Large intestine (tissue), 3 donors: ENCODE measurements at regions not wholly inside any gene's neighbourhood (a gene's known extent, or its start where the extent isn't known, plus 50 kb on each side); places are given as distances from the start of the nearest gene placed in this dataset.
A peak's percentile ranks its signal among the peaks of the same experiment; 100 is the strongest.

Experiments used
- DNase-seq, 2 donors: peaks; one replicate each; pipeline versions ENCODE4 v3.0.0 to v3.0.0-alpha.2; 2013
- H3K27ac ChIP-seq: one replicate; pipeline ENCODE4 v1.5.1; 2013; ENCODE audit warnings: low read length
- H3K27me3 ChIP-seq: 2 replicates; pipeline ENCODE4 v1.6.1; 2013; ENCODE audit warnings: low read length; ENCODE audit not compliant: control insufficient read depth, insufficient read depth
- H3K36me3 ChIP-seq: 2 replicates; pipeline ENCODE4 v1.6.1; 2013; ENCODE audit warnings: low read length; ENCODE audit not compliant: control insufficient read depth, insufficient read depth
- H3K4me1 ChIP-seq: one replicate; pipeline ENCODE4 v1.6.1; 2013; ENCODE audit warnings: low read length; ENCODE audit not compliant: control insufficient read depth, insufficient read depth
- H3K4me3 ChIP-seq: one replicate; pipeline ENCODE4 v1.5.1; 2013; ENCODE audit warnings: low read length
- H3K9me3 ChIP-seq: one replicate; pipeline ENCODE4 v1.6.1; 2013; ENCODE audit warnings: mild to moderate bottlenecking, low read depth, low read length, moderate library complexity; ENCODE audit not compliant: control insufficient read depth
- WGBS: methylation state at CpG from one replicate; pipeline ENCODE4 v1.1.5; 2013; ENCODE audit warnings: low lambda C conversion rate; ENCODE audit not compliant: insufficient coverage; 5-methylcytosine and 5-hydroxymethylcytosine counted together

DNA sequence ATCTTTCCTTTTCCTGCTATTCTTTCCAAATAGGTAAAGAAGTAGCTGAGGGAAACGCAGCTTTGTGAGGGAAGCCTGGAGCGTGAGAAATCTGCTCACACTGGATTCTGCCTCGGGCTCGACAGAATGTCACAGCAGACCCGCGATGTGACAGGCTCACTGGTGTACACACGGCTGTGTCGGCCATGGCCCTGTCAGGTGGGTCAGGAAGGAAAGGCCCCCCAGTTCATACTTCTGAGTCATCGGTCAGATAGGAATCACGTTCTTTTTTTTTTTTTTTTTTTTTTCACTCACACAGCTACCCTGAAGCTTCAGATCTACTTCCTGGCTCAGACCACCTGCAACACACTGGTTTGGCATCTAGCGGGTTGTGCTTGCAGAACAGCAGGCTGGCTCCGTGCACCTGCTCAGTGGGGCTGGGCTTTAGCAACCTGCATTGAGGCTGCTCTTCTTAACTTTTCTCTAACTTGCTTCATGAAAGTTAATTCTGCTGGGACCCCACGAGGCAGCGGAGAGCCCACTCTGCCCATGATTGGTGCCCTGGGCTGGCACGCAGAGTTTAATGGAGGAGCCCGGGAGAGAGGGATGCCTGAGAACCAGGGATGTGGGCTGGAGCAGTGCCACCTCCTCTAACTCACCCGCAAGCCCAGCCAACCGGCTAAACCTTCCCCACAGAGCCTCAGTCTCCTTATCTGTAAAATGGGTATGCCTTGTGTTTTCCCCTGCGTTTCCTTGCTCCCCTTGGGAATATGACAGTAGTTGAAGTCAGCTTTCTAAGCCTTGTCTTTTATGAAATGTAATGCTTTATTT lies 61.5 kb upstream of the FNDC1 start:
- Histone ChIP-seq H3K27ac (no peak overlapping the region), H3K9me3 (no peaks in the 10 kb centered on the region), H3K36me3 (no peaks in the 10 kb centered on the region), H3K4me1 (no peaks in the 10 kb centered on the region), H3K4me3 (no peak overlapping the region), H3K27me3 (peaks cover 4% of the 10 kb centered on the region)
- no peak for DNase-seq
- WGBS, result 100% methylated on average over 1 of the region's 19 CpGs

DNA sequence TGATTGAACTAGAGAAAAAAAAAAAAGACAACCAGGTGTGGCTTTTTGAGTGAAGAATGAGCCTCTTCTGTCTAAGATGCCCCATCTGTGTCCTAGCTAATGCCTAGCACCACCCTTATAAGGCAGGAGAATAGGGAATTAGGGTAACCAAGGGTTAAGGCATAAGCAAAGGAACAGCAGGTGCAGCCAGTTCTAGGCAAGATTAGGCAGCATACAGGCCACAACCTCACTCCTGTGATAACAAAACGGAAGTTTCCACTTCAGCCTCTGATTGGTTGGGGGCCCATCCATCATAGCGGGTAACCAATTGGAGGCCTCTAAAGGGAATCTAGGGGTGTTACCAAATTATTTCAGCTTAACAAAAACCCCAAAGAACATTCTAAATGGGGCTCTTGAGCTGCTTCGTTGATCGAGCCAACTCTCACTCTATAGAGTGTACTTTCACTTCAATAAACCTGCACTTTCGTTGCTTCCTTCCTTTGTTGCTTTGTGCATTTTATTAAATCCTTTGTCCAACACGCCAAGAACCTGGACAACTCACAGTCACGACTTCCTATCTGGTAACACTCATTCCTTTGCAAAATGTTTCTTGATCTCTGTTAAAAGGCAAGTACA lies 61.9 kb upstream of the TAGAP start:
- no peaks in the 10 kb centered on the region for H3K36me3 ChIP-seq
- H3K4me3 ChIP-seq, result no peak overlapping the region
- peaks cover 4% of the 10 kb centered on the region for H3K27me3 ChIP-seq
- WGBS, result 49% methylated on average over 3 of the region's 7 CpGs
- no peak overlapping the region for H3K27ac ChIP-seq
- H3K9me3 ChIP-seq, result no peaks in the 10 kb centered on the region
- DNase-seq, result peak in 1 of 2 donors; percentile 57
- no peaks in the 10 kb centered on the region for H3K4me1 ChIP-seq

DNA sequence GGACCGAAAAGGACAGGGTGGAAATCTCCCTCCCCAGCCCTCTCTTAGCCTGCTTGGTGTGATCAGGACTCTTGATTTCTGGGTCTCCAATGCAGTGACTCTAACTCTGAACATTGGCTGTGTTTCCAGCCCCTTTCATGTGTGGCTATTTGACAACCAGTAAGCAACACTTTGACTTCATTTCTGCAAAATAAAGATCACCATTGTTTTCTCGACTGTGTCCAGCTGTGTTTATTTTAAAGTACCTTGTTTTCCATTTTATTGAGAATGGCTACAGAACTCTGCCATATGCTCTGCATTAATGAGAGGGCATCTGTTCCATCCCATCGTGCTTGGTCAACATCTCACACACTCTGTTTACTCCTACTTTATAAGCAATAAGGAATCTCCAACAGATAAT lies 60.9 kb upstream of the TAGAP start:
- Histone ChIP-seq H3K9me3 (no peaks in the 10 kb centered on the region), H3K4me1 (no peaks in the 10 kb centered on the region), H3K27me3 (peaks cover 4% of the 10 kb centered on the region), H3K4me3 (no peak overlapping the region), H3K36me3 (no peaks in the 10 kb centered on the region), H3K27ac (no peak overlapping the region)
- WGBS, result 100% methylated on average over 1 of the region's 3 CpGs
- no peak for DNase-seq

DNA sequence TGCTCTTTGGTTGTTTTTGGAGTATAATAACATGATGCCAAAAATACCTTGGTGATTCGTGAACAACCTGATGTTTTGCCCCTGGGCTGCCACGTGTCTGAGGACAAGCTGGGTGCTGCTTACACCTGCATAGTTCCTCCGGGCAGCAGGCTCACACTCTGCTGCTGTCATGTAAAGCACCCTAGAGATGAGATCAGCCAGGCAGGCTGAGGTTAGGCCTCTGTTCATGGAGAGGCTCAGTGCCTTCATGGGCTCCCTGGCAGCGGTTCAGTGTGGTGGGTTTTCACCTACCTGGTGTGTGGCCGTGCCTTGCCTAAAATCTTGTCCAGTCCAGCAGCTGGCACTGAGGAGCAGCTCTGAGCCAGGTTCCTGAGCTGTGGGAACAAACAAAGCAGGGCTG lies 60.1 kb upstream of the TAGAP start:
- Histone ChIP-seq H3K4me1 (no peaks in the 10 kb centered on the region), H3K9me3 (no peaks in the 10 kb centered on the region)

DNA sequence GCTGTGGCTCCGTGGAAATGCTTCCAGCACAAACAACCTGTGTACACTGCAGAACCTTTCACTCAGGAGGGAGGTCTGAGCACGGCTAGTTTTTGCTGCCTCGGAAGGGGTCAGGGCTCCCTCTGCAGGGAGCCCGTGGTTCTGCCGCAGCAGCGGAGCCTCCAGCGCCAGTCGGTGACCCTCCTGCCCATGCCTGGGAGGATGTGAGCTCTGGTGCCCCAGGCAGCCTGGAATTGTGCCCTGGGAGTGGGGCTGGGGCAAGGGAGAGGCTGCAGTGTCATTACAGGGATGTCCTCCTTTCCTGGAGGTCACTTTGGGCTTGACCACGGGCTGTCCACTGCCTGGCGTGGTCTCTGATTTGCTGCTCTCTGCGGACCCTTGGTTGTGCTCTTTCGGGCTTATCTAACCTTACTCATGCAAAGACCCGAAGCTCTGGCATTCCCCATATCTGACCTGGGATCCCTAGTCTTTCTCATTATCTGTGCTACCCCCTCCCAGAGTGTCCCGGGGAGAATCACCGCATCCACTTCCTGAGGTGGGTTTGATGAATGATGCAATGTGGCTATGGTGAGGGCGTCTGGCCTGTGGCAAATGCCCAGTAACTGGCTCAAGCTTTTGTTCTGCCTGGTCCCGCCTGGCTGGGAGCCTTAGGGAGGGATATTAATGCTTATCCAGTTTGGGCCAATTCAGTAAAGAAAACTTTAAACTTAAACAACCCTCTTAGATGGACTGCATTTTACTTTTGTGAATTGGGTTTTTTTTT lies 59.6 kb upstream of the TAGAP start:
- Histone ChIP-seq H3K4me1 (no peaks in the 10 kb centered on the region), H3K9me3 (no peaks in the 10 kb centered on the region), H3K4me3 (no peak overlapping the region), H3K27me3 (peaks cover 4% of the 10 kb centered on the region), H3K36me3 (no peaks in the 10 kb centered on the region), H3K27ac (no peak overlapping the region)
- DNase-seq, result peak; percentile 43 to 49
- WGBS, result no CpG with 5 or more reads among the region's 17 CpGs

More for the DNA sequence above, 60.1 kb upstream of the TAGAP start:
- no peak overlapping the region for H3K27ac ChIP-seq
- no peak overlapping the region for H3K4me3 ChIP-seq
- peaks cover 4% of the 10 kb centered on the region for H3K27me3 ChIP-seq
- DNase-seq, result no peak
- H3K36me3 ChIP-seq, result no peaks in the 10 kb centered on the region
- WGBS, result no CpG with 5 or more reads among the region's 5 CpGs

DNA sequence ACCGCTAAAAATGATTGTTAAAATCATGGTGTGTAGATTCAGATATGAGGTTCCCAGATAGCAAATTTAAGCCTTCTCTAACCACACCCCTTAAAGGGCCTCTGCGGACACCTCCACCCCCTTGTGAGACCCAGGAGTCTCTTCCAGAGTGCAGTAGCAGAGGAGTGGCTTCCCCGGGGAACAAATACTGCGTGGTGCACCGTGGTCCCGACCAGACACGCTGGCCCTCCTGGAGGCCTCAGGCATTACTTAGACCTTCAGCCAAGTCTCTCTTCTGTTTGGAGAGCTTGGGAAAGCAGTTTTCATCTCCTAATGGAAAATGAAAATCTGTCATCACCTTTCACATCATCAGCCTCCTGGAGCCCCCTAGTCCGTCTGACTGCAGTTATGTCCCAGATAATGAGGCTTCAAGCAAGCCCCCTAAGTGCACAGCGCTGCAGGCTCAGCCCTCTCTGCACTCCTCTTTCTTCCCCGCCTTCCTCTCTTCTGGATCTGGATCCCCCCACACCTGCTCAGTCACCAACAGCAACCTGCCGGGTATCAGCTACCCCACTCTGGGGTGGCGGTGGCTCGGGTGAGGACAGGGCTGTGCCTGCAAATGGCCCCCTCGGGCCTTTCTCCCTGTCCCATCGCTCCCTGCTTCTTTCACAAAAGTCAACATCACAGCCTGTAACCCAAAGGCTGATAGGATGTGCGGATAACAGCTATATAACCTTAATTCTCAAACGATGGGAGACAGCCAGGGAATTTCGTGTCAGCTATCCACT lies 58.8 kb upstream of the TAGAP start:
- Histone ChIP-seq H3K9me3 (no peaks in the 10 kb centered on the region), H3K27me3 (peaks cover 4% of the 10 kb centered on the region), H3K4me1 (no peaks in the 10 kb centered on the region), H3K27ac (no peak overlapping the region), H3K36me3 (no peaks in the 10 kb centered on the region), H3K4me3 (no peak overlapping the region)
- no peak for DNase-seq
- WGBS, result 83% methylated on average over 1 of the region's 18 CpGs

DNA sequence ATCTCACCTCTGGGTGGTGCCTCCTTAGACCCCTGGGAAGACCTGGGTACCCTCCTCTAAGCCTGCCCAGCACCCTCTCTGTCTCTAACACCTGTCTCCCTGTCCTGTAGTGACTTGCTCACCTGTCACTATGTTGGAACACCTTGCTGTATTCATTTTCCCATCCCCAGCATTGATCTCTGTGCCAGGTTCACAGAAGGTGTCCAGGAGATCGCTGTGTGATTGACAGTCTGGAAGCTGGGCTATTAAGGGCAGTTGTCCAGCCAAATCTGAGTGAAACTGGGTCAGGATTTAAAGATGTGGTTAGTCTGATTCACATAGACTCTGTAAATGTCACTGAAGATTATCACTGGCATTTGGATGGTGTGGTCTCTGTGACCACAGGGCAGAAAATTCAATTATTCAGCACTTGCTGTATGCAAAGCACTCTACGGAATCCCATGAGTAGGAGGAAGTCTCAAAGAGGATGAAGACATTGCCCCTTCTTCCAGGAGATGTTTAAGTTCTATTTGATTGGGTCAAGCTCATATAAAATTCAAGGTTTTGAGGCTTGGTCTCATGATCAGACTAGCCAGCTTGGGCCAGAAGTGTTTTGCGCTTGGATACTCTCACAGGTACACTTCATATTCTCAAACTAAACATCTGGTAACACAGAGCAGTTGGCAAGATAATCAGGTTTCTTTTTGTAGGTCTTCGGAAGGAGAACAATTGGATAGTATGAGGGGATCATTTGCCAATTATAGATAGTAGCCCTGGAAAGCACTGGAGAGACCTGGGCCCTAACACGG lies 57.8 kb upstream of the TAGAP start:
- DNase-seq, result no peak
- Histone ChIP-seq H3K36me3 (no peaks in the 10 kb centered on the region), H3K4me1 (no peaks in the 10 kb centered on the region), H3K27me3 (peaks cover 4% of the 10 kb centered on the region), H3K27ac (no peak overlapping the region), H3K4me3 (no peak overlapping the region), H3K9me3 (no peaks in the 10 kb centered on the region)
- WGBS, result 100% methylated on average over 1 of the region's 5 CpGs

DNA sequence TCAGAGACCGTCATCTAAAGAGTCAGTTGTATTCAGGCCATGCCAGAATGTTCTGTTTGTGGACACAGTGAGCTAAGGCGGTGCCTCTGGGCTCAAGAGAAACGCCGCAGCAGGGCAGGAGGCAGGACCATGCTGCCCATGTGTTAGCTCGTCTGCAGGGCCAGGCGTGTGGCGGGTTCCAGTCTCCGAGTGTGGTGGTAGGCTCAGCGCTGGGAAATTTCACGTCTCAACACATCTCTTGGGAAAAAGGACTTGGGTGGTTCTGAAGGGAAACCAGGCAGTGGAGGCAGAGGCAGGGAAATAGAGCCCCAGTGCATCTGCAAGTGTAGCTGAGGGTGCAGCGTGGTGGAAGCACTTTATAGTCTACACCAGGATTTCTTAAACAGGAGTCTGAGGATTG lies 56.9 kb upstream of the TAGAP start:
- no CpG with 5 or more reads among the region's 11 CpGs for WGBS
- DNase-seq, result no peak
- Histone ChIP-seq H3K4me1 (no peaks in the 10 kb centered on the region), H3K27me3 (peaks cover 4% of the 10 kb centered on the region), H3K27ac (no peak overlapping the region), H3K4me3 (no peak overlapping the region), H3K36me3 (no peaks in the 10 kb centered on the region), H3K9me3 (no peaks in the 10 kb centered on the region)

DNA sequence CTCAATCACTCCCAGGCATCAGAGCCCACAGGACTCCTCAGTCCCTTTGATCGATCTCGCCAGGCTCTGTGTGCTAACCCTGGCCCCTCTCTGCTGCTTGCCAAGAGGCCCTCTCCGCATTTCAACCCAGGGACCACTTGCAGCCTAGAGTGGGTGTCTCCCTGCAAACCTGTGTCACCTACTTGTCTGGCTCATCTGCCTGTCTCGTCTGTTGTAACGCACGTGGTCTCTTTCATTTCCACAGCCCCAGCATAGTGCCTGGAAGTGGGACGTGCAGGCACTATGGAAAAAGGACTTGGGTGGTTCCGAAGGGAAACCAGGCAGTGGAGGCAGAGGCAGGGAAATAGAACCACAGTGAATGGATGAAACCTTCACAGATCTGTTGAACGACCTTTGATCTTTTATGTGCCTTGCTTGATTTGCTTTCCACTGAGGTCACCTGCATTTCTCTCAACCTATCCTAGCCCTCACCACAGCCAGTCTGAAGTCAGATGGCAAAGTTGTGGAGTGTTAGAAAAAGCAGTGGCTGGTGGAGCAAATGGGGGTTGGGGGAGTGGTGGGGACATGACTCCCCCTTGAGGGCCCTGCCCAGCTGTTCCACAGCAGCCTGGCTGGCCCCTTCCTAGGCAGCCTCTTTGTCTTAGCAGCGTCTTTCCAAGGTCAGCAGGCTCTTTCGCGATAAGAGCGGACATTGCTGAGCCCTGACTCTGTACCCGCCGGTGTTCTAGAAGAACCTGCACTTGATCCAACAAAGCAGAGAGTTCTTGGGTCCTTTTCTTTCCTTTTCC lies 55.8 kb upstream of the TAGAP start:
- Histone ChIP-seq H3K36me3 (no peaks in the 10 kb centered on the region), H3K4me3 (no peak overlapping the region), H3K4me1 (no peaks in the 10 kb centered on the region), H3K27ac (no peak overlapping the region), H3K27me3 (peaks cover 4% of the 10 kb centered on the region), H3K9me3 (no peaks in the 10 kb centered on the region)
- 53% methylated on average over 6 of the region's 15 CpGs for WGBS
- peak in 1 of 2 donors; percentile 34 for DNase-seq
